ENCODE measurements at regions not wholly inside any gene's neighbourhood (a gene's known extent, or its start where the extent isn't known, plus 50 kb on each side); places are given as distances from the start of the nearest gene placed in this dataset.

GRCh38 chr13:85586856-85587255 lies 212.4 kb downstream of the SLITRK6 start:
- intact Hi-C loops (cut with DNase I) = no loop called here
- TF ChIP-seq CTCF (IDR thresholded peaks at IDR 0.05) = no peak
- TF ChIP-seq EP300 (IDR thresholded peaks at IDR 0.05) = no peak
- no peak for TF ChIP-seq POLR2A (IDR thresholded peaks at IDR 0.05)
- H3K36me3 ChIP-seq = no peaks in the 10 kb centered on the region

GRCh38 chr13:85586422-85586831 lies 212.8 kb downstream of the SLITRK6 start:
- intact Hi-C loops (cut with DNase I) = no loop called here

More at GRCh38 chr13:85586856-85587255, 212.4 kb downstream of the SLITRK6 start:
- Histone ChIP-seq H3K27me3 (no peaks in the 10 kb centered on the region), H3K27ac (no peak overlapping the region), H3K9me3 (no peaks in the 10 kb centered on the region), H3K4me3 (no peak overlapping the region), H3K4me1 (ENCODE audit: insufficient read depth) (no peaks in the 10 kb centered on the region)
- DNase-seq = no peak

GRCh38 chr13:85582890-85583289 lies 216.3 kb downstream of the SLITRK6 start:
- H3K4me3 ChIP-seq = no peak overlapping the region
- WGBS, 3 donors = 72 to 79% (median 77%) methylated on average over 1 of the region's 1 CpG
- TF ChIP-seq POLR2A (IDR thresholded peaks at IDR 0.05) (no peak), CTCF (IDR thresholded peaks at IDR 0.05) (no peak), EP300 (IDR thresholded peaks at IDR 0.05) (no peak)
- no peaks in the 10 kb centered on the region for H3K36me3 ChIP-seq
- no peak overlapping the region for H3K27ac ChIP-seq
- DNase-seq = no peak
- H3K9me3 ChIP-seq = no peaks in the 10 kb centered on the region
- no peaks in the 10 kb centered on the region for H3K27me3 ChIP-seq
- intact Hi-C loops (cut with DNase I) = no loop called here
- H3K4me1 ChIP-seq (ENCODE audit: insufficient read depth) = no peaks in the 10 kb centered on the region

More at GRCh38 chr13:85586422-85586831, 212.8 kb downstream of the SLITRK6 start:
- TF ChIP-seq POLR2A (IDR thresholded peaks at IDR 0.05) (no peak), CTCF (IDR thresholded peaks at IDR 0.05) (no peak), EP300 (IDR thresholded peaks at IDR 0.05) (no peak)
- H3K27me3 ChIP-seq = no peaks in the 10 kb centered on the region
- no peak overlapping the region for H3K4me3 ChIP-seq
- no peaks in the 10 kb centered on the region for H3K9me3 ChIP-seq
- DNase-seq = no peak
- 81 to 91% (median 86%) methylated on average over 1 of the region's 1 CpG for WGBS, 3 donors
- H3K27ac ChIP-seq = no peak overlapping the region
- no peaks in the 10 kb centered on the region for H3K4me1 ChIP-seq (ENCODE audit: insufficient read depth)
- no peaks in the 10 kb centered on the region for H3K36me3 ChIP-seq

- no peaks in the 10 kb centered on the region for H3K27me3 ChIP-seq
- no peak for DNase-seq
- H3K4me3 ChIP-seq = no peak overlapping the region
- no peaks in the 10 kb centered on the region for H3K9me3 ChIP-seq
- TF ChIP-seq CTCF (IDR thresholded peaks at IDR 0.05) (no peak), EP300 (IDR thresholded peaks at IDR 0.05) (no peak), POLR2A (IDR thresholded peaks at IDR 0.05) (no peak)
- H3K4me1 ChIP-seq (ENCODE audit: insufficient read depth) = no peaks in the 10 kb centered on the region
- intact Hi-C loops (cut with DNase I) = no loop called here
- no peaks in the 10 kb centered on the region for H3K36me3 ChIP-seq
- H3K27ac ChIP-seq = no peak overlapping the region
These were observed 224.1 kb downstream of the SLITRK6 start for GRCh38 chr13:85575110-85575509.

- Histone ChIP-seq H3K4me3 (no peak overlapping the region), H3K27me3 (no peaks in the 10 kb centered on the region), H3K4me1 (ENCODE audit: insufficient read depth) (no peaks in the 10 kb centered on the region), H3K27ac (no peak overlapping the region), H3K9me3 (no peaks in the 10 kb centered on the region), H3K36me3 (no peaks in the 10 kb centered on the region)
- 56 to 73% (median 58%) methylated on average over 2 of the region's 2 CpGs for WGBS, 3 donors
- TF ChIP-seq EP300 (IDR thresholded peaks at IDR 0.05) (no peak), POLR2A (IDR thresholded peaks at IDR 0.05) (no peak), CTCF (IDR thresholded peaks at IDR 0.05) (no peak)
- intact Hi-C loops (cut with DNase I) = no loop called here
- DNase-seq = no peak
These were observed 231.3 kb downstream of the SLITRK6 start for GRCh38 chr13:85567909-85568308.
